GM21367 (cell line): ENCODE measurements at regions not wholly inside any gene's neighbourhood (a gene's known extent, or its start where the extent isn't known, plus 50 kb on each side); places are given as distances from the start of the nearest gene placed in this dataset.

Experiments used
- ATAC-seq: cut with Tn5 transposase; IDR thresholded peaks from one replicate; pipeline ENCODE4 v1.9.1; 2021; ENCODE audit not compliant: unreplicated experiment

DNA sequence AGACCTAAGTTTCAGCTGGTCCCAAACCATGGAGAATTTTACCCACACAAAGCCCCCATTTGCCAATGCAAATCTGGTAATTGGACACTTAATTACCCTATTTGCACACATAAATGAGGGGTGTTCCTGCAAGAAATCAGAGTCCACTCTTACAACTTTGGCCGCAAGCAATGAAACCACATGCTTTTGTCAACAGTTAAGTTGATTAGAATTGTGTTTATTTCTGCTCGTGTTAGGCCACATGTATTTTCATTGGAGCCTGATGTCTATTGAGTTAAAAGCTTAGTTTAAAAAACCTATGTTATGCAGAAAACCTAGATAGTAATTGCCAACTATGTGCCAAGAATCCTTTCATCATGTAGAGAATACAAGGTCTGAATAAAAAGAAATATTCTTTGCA, 153.8 kb upstream of the CMC1 start:
- no peak for ATAC-seq

DNA sequence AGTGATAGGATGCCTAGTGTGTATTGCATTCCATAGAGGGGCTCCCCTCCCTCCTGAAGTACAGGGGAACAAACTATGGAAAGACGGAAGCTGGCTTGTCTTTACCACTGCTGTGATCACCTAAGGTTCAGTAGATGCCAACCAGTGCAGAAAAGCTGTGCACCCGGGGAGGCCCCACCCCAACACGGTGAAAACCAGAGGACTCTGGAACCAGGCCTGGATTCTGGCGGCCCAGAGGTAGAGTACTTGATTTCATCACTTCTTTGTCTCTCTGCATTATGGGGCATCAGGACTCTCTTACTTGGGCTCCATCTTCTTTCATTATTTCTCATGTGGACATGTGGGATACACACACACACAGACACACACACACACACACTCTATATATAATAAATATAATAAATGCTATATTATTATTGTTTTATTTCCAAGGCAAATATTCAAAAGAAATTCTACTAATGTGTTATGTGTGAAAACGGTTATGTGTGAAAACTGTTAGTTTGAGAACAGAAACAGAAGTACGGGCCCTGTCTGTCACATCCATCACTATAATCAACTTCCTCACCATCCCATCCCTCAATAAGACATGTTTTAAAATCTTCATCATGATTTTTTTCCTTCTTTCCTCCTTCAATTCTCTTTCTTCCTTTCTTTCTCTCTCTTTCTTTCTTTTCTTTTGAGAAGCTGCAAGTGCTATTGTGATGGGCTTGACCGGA, 152.4 kb upstream of the CMC1 start:
- no peak for ATAC-seq

DNA sequence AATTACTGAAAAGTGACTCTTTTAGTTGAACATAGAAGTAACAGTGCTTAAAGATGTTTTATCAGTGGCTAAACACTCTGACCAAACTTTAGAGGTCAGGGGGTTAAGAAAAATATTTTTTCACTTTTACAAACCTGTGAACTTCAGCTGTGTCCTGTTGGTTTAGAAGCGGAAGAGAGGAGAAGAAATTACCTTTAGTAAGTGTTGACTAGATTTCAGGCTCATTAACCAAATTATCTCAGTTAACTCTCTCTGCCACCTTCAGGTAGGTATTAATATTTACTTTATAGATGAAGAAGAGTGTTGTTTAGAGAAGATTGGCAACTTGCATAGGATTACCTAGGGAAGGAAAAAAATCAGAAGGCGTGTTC, 151.9 kb upstream of the CMC1 start:
- ATAC-seq, result no peak

DNA sequence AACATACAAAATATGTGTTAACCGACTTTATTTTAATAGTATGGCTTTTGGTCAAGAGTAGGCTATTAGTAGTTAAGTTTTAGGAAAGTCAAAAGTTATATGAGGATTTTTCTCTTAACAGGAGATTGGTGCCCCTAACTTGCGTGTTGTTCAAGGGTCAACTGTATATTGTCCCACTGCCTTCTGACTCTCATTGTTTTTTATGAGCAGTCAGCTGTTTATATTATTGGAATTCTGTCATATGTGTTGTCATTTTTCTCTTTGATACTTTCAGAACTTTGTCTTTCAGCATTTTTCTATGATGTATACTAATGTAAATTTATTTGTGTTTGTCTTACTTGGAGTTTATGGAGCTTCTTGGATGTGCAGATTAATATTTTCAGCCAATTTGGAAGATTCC, 142.1 kb upstream of the CMC1 start:
- ATAC-seq, result no peak

DNA sequence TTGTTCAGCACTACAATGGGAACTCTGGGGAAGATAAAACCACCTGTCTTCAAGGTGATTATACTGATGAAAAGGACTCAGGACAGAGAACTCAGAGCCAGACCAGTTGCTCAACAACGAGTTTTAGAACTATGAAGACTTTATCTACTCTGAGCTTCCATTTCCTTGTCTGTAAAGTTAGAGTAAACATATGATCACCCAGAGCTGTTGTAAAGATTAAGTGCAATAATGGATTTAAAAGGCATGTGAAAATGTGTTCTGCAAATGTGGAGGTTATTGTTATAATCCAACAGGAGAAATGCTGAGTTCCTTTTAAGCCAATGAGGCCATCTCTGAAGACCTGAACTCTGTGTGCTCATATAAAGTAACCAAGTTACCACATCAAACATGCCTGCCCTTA, 139.7 kb upstream of the CMC1 start:
- no peak for ATAC-seq

GRCh38 chr3:28103861-28104260, 137.6 kb upstream of the CMC1 start:
- no peak for ATAC-seq

- ATAC-seq, result no peak
These were observed 136.4 kb upstream of the CMC1 start for GRCh38 chr3:28104896-28105534.

- ATAC-seq, result no peak
These were observed 131.6 kb upstream of the CMC1 start for GRCh38 chr3:28109829-28110228.

DNA sequence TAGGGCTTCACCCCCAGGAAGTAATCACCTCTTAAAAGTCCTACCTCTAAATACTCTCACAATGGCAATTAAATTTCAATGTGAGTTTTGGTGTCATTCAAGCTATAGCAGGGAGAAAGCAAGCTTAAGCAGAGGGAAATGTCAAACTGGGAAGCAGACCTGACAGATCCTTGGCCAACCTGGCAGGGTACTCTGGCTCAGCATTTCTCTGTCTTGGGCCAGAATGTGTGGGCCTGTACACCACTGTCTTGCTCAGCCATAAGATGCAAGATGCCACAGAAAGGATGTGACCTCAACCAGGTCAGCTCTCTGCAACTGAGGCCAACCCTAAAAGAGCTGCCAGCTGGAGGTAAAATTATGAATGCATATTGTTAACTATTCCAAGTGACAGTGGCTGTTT, 130.6 kb upstream of the CMC1 start:
- no peak for ATAC-seq

GRCh38 chr3:28114893-28115292, 126.5 kb upstream of the CMC1 start:
- no peak for ATAC-seq

- no peak for ATAC-seq
These were observed 126.1 kb upstream of the CMC1 start for GRCh38 chr3:28115316-28115715.

DNA sequence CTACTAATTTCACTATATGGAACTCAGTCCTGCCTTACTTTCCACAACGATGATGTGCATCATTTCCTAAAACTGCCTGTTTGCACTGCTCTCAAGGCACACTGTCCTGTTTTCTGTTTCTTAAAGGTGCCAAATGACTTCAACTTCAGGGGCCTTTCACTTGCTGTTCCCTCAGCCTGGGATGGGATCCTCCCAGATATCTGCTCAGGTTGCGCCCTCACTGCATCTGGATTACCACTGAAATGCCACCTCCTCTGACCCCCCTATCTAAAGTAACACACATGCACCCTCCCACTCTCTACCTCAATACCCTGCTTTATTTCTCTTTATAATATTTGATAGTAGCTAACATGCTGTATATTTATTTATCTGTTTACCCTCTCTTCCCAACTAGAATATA, 123.8 kb upstream of the CMC1 start:
- no peak for ATAC-seq

DNA sequence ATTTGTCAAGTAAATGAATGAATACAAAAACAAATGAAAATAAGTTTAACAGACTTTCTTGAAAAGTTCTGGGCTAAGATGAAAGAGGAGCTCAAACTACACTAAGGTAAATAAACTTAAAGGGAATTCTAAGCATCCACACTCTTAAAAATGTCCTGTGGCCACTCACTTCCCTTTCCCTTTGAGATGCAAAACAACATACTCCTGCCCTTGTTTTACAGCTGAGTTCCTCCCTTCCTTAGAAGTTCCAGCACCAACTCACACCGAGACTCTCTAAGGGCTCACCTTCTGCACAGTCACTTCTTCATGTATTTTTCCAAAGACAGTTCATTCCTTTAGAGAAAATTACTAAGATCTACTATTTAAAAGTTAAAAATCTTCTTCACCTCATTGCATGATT, 123.3 kb upstream of the CMC1 start:
- no peak for ATAC-seq

DNA sequence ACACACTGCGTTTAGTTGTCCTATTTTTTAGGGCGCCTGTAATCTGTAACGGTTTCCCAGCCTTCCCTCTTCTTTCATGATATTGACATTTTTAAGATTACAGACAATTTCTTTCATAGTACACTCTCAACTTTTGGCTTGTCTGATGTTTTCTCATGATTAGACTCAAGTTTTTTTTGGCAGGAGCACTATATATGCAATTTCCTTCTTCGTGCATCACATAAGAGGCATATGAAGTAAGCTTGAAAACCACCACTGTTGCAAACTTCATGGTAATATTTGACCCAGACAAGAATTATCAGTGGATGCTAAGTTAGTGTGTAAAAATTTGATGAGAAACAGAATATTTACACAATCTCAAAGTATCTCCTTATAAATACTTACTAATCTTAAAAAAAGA, 119.2 kb upstream of the CMC1 start:
- ATAC-seq, result no peak

DNA sequence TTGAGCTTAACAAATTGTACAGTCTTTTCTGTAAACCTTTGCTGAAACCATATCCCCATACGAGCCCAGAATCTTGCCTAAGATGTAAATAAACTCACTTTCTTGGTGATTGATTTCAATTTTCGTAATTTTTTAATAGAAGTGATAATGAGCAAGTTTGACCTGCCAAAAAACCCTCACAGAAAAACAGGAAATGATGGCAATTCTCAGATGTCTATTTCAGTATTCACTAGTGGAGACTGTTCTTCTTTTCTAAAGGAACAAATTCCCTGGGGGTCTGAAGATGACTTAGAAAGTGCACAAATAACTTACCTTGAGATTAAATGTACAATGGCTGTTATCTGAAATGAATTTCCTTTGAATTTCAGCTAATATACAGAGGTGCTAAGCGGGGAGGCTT, 116.5 kb upstream of the CMC1 start:
- peak; percentile 66 for ATAC-seq

GRCh38 chr3:28125342-28125741, 116.1 kb upstream of the CMC1 start:
- no peak for ATAC-seq

DNA sequence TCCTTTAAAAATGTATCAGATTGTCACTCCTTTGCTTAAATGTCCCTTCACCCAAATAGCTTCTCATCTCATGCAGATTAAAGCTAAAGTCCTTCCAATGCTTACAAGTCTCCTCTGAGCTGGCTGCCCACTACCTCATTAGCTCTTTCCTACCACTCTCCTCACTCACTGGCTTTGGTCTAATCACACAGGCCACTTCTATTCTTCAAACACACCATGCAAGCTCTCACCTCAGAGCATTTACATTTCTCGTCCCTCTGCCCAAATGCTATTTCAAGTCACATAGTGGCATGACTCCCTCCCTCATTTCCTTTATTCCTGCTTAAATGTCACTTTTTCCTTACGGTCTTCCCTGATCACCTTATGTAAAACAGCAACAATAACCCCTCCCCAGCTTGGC, 110.6 kb upstream of the CMC1 start:
- ATAC-seq, result no peak

DNA sequence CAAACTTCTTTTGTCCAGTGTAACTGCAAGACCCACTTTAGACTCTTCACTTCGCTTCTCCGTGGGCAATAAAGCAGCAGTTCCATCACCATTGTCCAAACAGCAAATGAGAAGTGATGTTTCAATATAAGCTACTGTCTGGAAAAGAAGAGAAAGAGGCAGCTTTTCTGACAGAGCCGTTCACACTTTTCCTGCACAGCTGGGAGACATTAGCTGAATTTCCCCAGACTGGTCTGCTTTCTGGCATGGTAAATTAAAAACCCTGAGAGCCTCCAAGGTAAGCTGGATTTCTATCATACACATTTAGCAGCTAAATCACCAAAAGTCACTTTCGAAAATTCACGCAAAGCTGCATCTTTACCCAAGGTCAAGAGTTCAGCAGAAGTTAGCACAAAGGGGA, 108.5 kb upstream of the CMC1 start:
- no peak for ATAC-seq

DNA sequence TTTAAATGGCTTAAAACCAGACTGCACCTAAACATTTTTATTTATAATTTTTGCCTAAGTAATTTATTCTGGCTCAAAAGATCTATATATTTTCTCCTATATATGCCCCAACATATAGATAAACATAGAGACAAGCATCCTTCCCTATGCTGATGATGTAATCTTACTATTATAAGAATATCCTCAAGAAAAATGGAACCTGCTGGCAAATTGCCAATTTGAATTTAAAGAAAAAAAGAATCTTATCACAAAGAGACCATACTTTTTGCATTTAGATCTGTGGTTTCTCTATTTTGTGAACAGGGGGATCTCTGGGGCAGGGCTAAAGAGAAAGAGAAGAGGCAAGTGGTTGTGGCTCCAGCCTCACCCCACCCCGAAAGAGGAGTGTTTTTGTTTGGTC, 107.2 kb upstream of the CMC1 start:
- ATAC-seq, result no peak

DNA sequence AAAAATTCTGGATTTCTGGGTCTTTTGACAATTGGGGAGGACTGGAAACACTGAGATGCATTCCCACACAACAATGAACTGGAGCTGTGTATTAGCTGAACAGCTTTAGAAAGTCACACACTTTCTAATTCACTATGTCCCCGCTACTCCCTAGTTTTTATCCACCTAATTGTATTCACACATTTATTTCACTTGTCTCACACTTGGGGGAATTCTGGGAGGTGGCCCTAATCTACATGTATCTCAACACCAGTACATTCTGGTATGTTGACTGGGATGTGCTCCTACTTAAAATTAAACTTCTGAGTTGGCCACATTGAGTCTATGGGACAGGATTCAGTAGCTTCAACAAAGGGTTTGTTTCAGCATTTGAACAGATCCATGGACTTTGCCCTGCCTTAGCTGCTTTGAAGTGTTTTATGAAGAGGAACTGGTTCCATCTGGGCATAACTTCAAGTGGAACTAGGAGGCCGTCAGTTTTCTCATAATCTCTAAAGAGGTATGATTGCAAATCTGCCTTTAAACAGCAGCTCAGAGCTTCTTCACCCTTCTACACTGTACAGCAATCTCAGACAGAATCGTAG, 106.5 kb upstream of the CMC1 start:
- no peak for ATAC-seq

- no peak for ATAC-seq
These were observed 104.7 kb upstream of the CMC1 start for GRCh38 chr3:28136607-28137216.

DNA sequence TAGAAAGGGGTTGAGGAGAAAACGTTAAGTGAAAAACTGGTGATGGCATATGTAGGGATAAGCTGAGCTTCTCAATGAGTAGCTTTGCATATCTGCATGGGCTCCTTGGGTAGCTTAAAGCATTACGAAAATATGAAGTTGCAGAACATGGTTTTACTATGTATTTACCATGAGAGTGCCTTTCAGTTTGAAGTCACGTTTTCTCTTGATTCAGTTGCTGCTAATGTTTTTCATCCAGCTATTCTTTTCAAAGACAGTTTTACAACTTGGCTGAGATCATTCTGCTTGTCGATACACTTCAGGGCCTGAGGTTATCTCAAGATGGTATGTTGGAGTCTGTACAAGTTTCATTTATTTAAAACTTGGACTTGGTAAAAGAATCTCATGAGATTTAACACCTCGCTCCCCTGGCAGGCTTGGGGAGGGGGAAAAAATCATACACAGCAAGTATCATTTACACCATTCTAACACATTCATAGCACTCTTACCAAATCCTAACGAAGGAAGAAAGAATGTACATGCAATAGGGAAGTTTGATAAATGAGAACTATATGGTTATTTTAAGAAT, 103.3 kb upstream of the CMC1 start:
- ATAC-seq, result no peak
